Prostate gland (tissue), 2 donors: ENCODE measurements at regions not wholly inside any gene's neighbourhood (a gene's known extent, or its start where the extent isn't known, plus 50 kb on each side); places are given as distances from the start of the nearest gene placed in this dataset.

Experiments
- POLR2A ChIP-seq: fragments of 450-650 bp; IDR thresholded peaks from one replicate; pipeline ENCODE4 v1.6.1; 2016; ENCODE audit warnings: antibody characterized with exemption, mild to moderate bottlenecking
- POLR2AphosphoS5 ChIP-seq: sonication (generic); formaldehyde crosslinking; IDR thresholded peaks from one replicate; pipeline ENCODE4 v1.6.1; 2017; ENCODE audit warnings: antibody characterized with exemption
- TF ChIP-seq, protein P1 (sequence below), 4 experiments: fragments of 200-600 bp in 2 of 4; fragments of 450-650 bp in 2 of 4; sonication (generic) in 2 of 4; IDR thresholded peaks; 1 replicate in 3 of 4; 2 replicates in 1 of 4; pipeline ENCODE4 v1.5.1; 2016 to 2019; ENCODE audit warnings: antibody characterized with exemption in 4 of 4, mild to moderate bottlenecking in 2 of 4, moderate library complexity in 2 of 4

DNA sequence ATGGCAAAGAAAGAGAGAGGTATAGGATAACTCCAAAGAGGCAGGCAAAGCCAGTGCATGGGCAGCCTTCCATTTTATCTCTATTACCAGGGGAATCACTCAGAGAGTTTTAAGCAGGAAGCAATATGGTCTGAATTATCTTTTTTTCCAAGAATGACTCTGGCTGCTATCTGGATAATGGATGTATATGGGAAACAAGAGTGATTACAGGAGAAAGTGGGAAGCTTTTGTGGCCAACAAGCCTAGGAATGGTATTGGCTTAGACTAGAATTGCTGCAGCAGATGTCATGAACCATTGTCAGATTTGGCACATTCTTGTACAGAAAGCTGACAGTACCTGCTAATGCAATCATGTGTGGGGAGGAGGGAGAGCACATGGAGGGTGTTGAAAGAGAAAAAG, 73.0 kb upstream of the BTBD3 start:
- TF ChIP-seq POLR2A (no peak), POLR2AphosphoS5 (no peak)
- TF ChIP-seq, protein P1, sequence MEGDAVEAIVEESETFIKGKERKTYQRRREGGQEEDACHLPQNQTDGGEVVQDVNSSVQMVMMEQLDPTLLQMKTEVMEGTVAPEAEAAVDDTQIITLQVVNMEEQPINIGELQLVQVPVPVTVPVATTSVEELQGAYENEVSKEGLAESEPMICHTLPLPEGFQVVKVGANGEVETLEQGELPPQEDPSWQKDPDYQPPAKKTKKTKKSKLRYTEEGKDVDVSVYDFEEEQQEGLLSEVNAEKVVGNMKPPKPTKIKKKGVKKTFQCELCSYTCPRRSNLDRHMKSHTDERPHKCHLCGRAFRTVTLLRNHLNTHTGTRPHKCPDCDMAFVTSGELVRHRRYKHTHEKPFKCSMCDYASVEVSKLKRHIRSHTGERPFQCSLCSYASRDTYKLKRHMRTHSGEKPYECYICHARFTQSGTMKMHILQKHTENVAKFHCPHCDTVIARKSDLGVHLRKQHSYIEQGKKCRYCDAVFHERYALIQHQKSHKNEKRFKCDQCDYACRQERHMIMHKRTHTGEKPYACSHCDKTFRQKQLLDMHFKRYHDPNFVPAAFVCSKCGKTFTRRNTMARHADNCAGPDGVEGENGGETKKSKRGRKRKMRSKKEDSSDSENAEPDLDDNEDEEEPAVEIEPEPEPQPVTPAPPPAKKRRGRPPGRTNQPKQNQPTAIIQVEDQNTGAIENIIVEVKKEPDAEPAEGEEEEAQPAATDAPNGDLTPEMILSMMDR (IDR thresholded peaks at IDR 0.05), result no peak
